ENCODE measurements at regions not wholly inside any gene's neighbourhood (a gene's known extent, or its start where the extent isn't known, plus 50 kb on each side); places are given as distances from the start of the nearest gene placed in this dataset.

DNA sequence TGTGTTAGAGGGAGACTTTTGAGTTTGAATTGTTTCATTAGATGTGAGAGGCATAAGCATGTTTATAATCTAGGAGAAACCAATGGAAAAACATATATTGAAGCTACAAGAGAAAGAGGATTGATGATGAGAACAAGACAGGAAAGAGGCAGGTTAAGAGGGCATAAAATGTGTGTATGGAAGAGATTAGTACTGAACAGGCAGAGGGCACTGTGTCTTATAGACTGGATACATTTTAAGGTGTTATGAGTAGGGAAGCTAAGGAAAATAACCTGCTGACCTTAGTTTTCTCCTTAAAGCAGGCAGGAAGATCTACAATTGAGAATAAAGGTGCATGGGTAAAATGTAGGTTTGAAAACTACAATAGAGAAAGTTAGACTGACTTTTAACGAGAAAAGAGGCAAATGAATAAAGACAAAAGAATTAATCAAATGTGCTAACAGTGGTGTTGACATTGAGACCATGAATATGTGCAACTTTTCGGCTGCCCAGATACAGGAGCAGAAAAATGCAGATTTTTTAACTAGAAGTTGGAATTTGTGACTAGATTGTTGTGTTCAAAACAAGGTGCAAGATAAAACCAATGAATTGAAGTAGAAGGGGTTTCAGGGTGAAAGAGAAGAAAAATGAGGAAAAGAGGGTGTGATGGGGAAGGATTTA is 846.3 kb downstream of the HACE1 start:
- peaks cover 19% of the 10 kb centered on the region for H3K4me1 ChIP-seq (ENCODE audit: low read length)
- H3K79me2 ChIP-seq (ENCODE audit: low read length) = no peaks in the 10 kb centered on the region
- no peaks in the 10 kb centered on the region for H4K20me1 ChIP-seq (ENCODE audit: insufficient read depth, low read length)
- H3K9me3 ChIP-seq (ENCODE audit: insufficient read depth, low read length) = no peaks in the 10 kb centered on the region
- TF ChIP-seq EZH2phosphoT487 (IDR thresholded peaks at IDR 0.05; ENCODE audit: low read depth) = no peak
- TF ChIP-seq, protein P1, sequence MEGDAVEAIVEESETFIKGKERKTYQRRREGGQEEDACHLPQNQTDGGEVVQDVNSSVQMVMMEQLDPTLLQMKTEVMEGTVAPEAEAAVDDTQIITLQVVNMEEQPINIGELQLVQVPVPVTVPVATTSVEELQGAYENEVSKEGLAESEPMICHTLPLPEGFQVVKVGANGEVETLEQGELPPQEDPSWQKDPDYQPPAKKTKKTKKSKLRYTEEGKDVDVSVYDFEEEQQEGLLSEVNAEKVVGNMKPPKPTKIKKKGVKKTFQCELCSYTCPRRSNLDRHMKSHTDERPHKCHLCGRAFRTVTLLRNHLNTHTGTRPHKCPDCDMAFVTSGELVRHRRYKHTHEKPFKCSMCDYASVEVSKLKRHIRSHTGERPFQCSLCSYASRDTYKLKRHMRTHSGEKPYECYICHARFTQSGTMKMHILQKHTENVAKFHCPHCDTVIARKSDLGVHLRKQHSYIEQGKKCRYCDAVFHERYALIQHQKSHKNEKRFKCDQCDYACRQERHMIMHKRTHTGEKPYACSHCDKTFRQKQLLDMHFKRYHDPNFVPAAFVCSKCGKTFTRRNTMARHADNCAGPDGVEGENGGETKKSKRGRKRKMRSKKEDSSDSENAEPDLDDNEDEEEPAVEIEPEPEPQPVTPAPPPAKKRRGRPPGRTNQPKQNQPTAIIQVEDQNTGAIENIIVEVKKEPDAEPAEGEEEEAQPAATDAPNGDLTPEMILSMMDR (IDR thresholded peaks at IDR 0.05; ENCODE audit: low read depth, low read length) = no peak
- H3K4me2 ChIP-seq (ENCODE audit: low read length) = 0 out of 2 replicates have a peak overlapping the region, but pooled peaks have one; percentile 16
- H3K4me3 ChIP-seq (ENCODE audit: low read length) = no peak overlapping the region
- H3K27ac ChIP-seq (ENCODE audit: low read length) = no peak overlapping the region
- H3K36me3 ChIP-seq (replicated peaks; ENCODE audit: low read depth, low read length) = no peaks in the 10 kb centered on the region
- H2AFZ ChIP-seq (ENCODE audit: low read depth, low read length) = no peak overlapping the region
- no peaks in the 10 kb centered on the region for H3K27me3 ChIP-seq (ENCODE audit: low read depth, low read length)
- H3K9ac ChIP-seq (ENCODE audit: low read length) = no peak overlapping the region

DNA sequence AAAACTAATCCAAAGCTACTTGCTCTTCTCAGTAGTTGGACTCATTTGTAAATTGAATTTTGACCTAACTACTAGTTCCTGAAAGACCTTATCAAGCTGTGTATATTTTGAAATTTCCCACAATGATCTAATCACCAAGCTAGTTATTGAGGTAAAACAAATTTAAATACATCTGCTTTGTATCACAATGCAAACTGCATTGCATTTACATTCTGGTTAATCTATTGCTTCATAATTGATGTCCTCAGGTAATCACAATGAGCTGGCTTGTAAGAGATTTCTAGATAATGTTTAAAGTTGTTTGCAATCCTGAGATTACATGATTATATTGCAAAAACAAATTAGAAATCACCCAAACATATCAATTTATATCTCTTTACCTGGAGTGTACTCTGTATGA is 848.8 kb downstream of the HACE1 start:
- H3K27ac ChIP-seq (ENCODE audit: low read length) = no peak overlapping the region

DNA sequence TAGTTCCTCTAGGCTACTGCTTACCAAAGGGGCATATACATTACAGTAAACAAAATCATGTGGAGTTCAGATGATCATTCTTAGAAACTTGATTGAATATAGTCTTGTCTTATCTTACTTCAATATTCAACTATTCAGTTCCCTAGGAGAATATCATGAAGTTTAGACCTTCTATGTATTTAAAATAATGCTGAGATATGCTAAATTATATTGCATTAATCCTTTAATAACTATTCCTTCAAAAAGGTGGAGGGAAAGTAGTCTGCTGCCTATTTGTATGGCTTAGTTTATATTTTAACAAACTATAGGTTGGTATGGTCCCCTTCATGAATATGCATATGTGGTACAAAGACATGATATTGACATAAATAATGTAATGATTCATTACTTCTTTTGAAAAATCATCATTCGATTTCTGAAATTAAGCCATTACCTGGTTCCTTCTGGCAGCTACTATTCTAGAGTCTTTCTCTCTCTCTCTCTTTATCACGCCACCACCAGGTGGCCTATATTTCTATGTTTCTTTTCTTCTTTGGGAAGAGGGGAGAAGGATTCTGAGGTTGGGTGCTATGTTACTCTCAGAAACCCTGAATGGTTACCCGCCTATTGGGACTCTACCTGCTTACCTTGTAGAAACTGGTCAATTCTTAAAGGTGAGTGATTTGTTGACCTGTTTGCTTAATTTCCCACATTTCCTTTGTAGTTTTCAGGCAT is 855.8 kb downstream of the HACE1 start:
- H3K27ac ChIP-seq (ENCODE audit: low read length) = no peak overlapping the region
- no peaks in the 10 kb centered on the region for H3K36me3 ChIP-seq (replicated peaks; ENCODE audit: low read depth, low read length)
- H3K9me3 ChIP-seq (ENCODE audit: insufficient read depth, low read length) = no peaks in the 10 kb centered on the region
- H3K79me2 ChIP-seq (ENCODE audit: low read length) = no peaks in the 10 kb centered on the region
- H4K20me1 ChIP-seq (ENCODE audit: insufficient read depth, low read length) = no peaks in the 10 kb centered on the region
- TF ChIP-seq EZH2phosphoT487 (IDR thresholded peaks at IDR 0.05; ENCODE audit: low read depth) = no peak
- TF ChIP-seq, protein P1 (IDR thresholded peaks at IDR 0.05; ENCODE audit: low read depth, low read length) = no peak; the same call in 1 of the 2 replicates
- no peaks in the 10 kb centered on the region for H3K27me3 ChIP-seq (ENCODE audit: low read depth, low read length)
- no peak overlapping the region for H3K4me3 ChIP-seq (ENCODE audit: low read length)
- no peak overlapping the region for H2AFZ ChIP-seq (ENCODE audit: low read depth, low read length)
- H3K9ac ChIP-seq (ENCODE audit: low read length) = no peak overlapping the region
- no peak overlapping the region for H3K4me2 ChIP-seq (ENCODE audit: low read length)
- no peaks in the 10 kb centered on the region for H3K4me1 ChIP-seq (ENCODE audit: low read length)

More for the DNA sequence above, 848.8 kb downstream of the HACE1 start:
- no peak overlapping the region for H2AFZ ChIP-seq (ENCODE audit: low read depth, low read length)
- H3K4me3 ChIP-seq (ENCODE audit: low read length) = no peak overlapping the region
- H3K9ac ChIP-seq (ENCODE audit: low read length) = no peak overlapping the region
- peaks cover 16% of the 10 kb centered on the region for H3K4me1 ChIP-seq (ENCODE audit: low read length)
- H4K20me1 ChIP-seq (ENCODE audit: insufficient read depth, low read length) = no peaks in the 10 kb centered on the region
- H3K36me3 ChIP-seq (replicated peaks; ENCODE audit: low read depth, low read length) = no peaks in the 10 kb centered on the region
- H3K79me2 ChIP-seq (ENCODE audit: low read length) = no peaks in the 10 kb centered on the region
- H3K4me2 ChIP-seq (ENCODE audit: low read length) = no peak overlapping the region
- H3K27me3 ChIP-seq (ENCODE audit: low read depth, low read length) = no peaks in the 10 kb centered on the region
- TF ChIP-seq, protein P1 (IDR thresholded peaks at IDR 0.05; ENCODE audit: low read depth, low read length) = no peak
- no peak for TF ChIP-seq EZH2phosphoT487 (IDR thresholded peaks at IDR 0.05; ENCODE audit: low read depth)
- no peaks in the 10 kb centered on the region for H3K9me3 ChIP-seq (ENCODE audit: insufficient read depth, low read length)

DNA sequence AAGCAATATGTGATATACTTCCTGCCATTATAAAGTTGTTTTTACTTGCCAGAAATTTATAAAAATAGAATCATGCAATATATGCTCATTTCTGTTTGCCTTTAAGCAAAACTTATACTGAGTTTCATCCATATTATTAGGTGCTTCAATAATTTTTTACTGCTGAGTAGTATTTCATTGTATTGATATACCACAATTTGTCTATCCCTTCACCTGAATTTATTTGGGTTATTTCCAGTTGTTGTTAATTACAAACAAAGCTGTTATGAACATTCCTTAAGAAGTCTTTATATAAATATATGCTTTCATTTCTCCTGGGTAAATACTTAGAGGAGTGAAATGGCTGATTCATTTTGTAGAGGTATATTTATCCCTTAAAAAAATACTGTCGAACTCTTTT is 864.1 kb downstream of the HACE1 start:
- no peaks in the 10 kb centered on the region for H3K79me2 ChIP-seq (ENCODE audit: low read length)
- no peak overlapping the region for H2AFZ ChIP-seq (ENCODE audit: low read depth, low read length)
- no peak overlapping the region for H3K4me3 ChIP-seq (ENCODE audit: low read length)
- H3K4me2 ChIP-seq (ENCODE audit: low read length) = no peak overlapping the region
- no peaks in the 10 kb centered on the region for H3K4me1 ChIP-seq (ENCODE audit: low read length)
- no peaks in the 10 kb centered on the region for H4K20me1 ChIP-seq (ENCODE audit: insufficient read depth, low read length)
- H3K9ac ChIP-seq (ENCODE audit: low read length) = no peak overlapping the region
- TF ChIP-seq EZH2phosphoT487 (IDR thresholded peaks at IDR 0.05; ENCODE audit: low read depth) = no peak
- TF ChIP-seq, protein P1 (IDR thresholded peaks at IDR 0.05; ENCODE audit: low read depth, low read length) = no peak
- H3K27ac ChIP-seq (ENCODE audit: low read length) = no peak overlapping the region
- no peaks in the 10 kb centered on the region for H3K9me3 ChIP-seq (ENCODE audit: insufficient read depth, low read length)
- no peaks in the 10 kb centered on the region for H3K36me3 ChIP-seq (replicated peaks; ENCODE audit: low read depth, low read length)
- H3K27me3 ChIP-seq (ENCODE audit: low read depth, low read length) = no peaks in the 10 kb centered on the region
